GM12864 (cell line): ENCODE measurements at regions not wholly inside any gene's neighbourhood (a gene's known extent, or its start where the extent isn't known, plus 50 kb on each side); places are given as distances from the start of the nearest gene placed in this dataset.

Experiments
- DNase-seq: peaks from one replicate; pipeline ENCODE4 v3.0.0-alpha.2; 2011; ENCODE audit warnings: low read depth
- H3K4me3 ChIP-seq: 2 replicates; pipeline ENCODE4 v1.5.1; 2011; ENCODE audit warnings: mild to moderate bottlenecking, low read depth, low read length, control low read depth
- TF ChIP-seq, protein P1 (sequence below): IDR thresholded peaks from 2 replicates; pipeline ENCODE4 v1.5.1; 2011; ENCODE audit warnings: low read depth, mild to moderate bottlenecking, moderate library complexity, low read length, control low read depth, inconsistent platforms; ENCODE audit errors: missing control alignments

DNA sequence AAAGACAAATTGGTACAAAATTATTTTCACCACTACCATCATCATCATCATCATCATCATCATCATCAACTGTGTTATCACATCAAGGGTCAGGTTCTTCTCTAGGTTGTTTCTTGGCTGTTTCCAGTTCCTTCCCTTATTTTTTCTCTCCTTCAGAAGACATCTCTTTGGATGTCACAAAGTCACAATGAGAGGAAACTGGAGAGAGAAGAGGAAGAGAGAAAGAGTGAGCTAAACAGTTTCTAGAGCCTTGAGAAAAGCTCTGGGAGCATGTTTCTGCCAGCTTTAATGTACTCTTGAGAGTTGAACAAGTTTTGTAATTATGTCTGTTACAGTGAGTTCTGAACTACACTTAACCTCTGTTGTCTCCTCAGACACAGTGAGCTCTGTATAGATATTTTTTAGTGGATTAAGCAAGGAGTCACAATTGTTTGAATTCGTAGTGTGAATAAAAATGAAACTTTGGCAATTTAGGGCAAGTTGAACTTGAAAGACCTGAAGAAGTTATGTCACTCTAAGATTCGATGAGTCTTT is 123.0 kb upstream of the AKIRIN2 start:
- no peak for DNase-seq
- H3K4me3 ChIP-seq = no peak overlapping the region
- TF ChIP-seq, protein P1, sequence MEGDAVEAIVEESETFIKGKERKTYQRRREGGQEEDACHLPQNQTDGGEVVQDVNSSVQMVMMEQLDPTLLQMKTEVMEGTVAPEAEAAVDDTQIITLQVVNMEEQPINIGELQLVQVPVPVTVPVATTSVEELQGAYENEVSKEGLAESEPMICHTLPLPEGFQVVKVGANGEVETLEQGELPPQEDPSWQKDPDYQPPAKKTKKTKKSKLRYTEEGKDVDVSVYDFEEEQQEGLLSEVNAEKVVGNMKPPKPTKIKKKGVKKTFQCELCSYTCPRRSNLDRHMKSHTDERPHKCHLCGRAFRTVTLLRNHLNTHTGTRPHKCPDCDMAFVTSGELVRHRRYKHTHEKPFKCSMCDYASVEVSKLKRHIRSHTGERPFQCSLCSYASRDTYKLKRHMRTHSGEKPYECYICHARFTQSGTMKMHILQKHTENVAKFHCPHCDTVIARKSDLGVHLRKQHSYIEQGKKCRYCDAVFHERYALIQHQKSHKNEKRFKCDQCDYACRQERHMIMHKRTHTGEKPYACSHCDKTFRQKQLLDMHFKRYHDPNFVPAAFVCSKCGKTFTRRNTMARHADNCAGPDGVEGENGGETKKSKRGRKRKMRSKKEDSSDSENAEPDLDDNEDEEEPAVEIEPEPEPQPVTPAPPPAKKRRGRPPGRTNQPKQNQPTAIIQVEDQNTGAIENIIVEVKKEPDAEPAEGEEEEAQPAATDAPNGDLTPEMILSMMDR = no peak

DNA sequence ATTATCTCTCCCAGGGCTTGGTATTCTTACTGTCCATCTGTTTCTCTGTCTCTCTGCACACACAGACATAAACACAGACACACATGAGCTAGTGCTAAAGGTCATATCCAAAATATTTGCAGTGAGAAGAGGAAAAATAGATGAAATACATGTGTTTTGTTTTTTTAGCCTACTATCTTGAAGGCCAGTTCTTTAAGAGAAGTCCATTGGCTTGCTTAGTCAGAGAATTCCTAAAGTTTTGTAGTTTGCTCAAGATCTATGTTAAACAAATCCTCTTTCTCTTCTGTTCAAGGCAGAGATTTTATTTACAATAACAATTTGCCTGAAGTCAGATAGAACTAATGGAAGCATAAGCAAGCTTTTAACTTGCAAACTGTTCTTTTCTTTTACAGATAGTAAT is 120.0 kb upstream of the AKIRIN2 start:
- DNase-seq = no peak
- no peak overlapping the region for H3K4me3 ChIP-seq
- TF ChIP-seq, protein P1 = no peak

DNA sequence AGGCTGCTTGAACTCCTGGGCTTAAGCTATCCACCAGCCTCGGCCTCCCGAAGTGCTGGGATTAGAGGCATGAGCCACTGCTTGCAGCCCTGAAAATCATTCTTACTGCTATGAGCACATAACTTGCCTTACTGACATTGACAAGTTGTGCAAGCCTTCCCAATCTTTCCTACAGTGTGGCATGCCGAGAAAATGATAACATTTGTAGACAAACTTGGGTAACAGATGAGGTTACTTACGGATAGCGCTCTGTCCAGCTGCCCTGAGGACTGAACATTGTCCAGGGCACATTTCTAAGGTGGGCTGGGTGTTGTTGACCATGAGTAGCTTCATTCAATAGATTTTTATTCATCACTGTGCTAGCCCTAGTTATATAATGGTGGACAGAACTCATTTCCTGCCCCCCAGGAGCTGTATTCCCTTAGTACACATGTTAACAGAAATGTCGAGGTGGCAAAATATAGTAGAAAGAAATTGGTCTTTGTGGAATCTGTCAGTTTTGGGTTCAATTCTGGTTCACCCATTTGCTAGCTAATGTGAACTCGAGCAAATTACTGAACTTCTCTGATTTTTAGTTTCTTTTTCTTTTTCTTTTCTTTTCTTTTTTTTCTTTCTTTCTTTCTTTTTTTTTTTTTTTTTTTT is 118.4 kb upstream of the AKIRIN2 start:
- TF ChIP-seq, protein P1 = no peak
- H3K4me3 ChIP-seq = no peak overlapping the region
- no peak for DNase-seq

DNA sequence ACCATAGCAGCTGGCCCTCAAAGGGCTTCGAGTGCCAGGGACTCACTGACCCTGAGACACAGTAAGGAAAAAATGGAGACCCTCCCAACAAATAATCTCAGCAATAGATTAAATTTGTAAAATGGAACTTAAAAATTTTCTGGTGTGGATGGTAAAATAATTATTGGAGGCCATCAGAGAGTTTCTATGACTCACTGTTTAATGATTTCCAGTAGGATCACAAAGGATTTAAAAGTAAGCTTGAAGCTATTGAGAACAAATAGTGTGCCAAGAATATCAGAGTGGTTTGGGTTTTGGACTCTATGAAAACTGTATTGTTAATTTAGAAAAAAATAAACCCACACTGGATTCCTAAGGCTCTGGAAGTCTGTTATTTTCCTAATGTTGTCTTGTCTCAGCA is 115.2 kb upstream of the AKIRIN2 start:
- DNase-seq = no peak
- no peak overlapping the region for H3K4me3 ChIP-seq
- TF ChIP-seq, protein P1 = no peak

DNA sequence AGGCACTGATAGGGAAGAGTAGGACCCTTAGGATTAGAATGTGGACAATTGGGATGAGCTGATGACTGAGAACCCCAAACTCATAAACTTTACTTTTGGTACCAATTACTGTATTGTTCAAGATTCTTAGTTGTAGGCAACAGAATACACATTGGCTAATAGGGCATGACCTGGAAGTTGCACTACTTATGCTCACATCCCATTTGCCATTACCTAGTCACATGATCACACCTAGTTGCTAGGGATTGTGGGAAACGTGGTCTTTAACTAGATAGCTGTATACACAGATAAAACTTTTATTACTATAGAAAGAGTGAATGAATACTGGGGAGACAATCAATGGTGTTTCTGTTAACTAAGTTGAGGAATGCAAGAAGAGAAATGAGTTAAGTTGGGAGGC is 113.4 kb upstream of the AKIRIN2 start:
- DNase-seq = no peak
- H3K4me3 ChIP-seq = no peak overlapping the region
- TF ChIP-seq, protein P1 = no peak

DNA sequence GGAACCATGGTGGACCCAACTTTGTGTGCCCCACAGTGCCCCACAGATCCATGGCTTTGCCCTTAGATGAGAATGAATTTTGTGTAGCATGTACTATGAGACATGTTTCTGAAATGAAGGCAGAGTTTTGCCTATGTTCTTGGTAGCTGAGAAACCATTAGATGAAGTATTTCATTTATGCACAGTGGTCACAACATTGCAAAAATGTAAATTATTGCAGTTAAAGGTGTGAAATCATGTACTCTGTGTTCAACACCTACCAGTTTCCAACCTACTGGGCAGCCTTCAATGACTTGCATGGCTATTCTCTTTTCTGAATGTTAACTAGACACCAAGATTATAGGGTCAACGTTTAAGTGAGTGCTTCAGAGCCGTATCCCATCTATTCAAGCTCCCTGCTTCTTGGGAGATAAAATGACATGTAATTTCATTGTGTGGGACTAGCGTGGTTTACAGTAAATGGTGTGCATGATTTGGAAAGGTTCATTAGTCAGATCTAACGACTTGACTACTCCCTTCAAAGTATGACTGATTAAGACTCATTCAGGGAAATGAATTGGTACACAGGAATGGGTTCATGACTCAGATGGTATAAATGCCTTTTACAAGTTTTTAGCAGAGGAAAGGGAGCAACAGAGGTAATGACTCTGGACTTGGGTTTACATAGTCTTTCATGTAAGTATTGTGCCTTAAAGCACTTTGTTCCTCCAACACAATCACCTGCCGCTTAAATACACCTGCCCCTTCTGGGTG is 106.1 kb upstream of the AKIRIN2 start:
- TF ChIP-seq, protein P1 = no peak
- no peak for DNase-seq
- no peak overlapping the region for H3K4me3 ChIP-seq

DNA sequence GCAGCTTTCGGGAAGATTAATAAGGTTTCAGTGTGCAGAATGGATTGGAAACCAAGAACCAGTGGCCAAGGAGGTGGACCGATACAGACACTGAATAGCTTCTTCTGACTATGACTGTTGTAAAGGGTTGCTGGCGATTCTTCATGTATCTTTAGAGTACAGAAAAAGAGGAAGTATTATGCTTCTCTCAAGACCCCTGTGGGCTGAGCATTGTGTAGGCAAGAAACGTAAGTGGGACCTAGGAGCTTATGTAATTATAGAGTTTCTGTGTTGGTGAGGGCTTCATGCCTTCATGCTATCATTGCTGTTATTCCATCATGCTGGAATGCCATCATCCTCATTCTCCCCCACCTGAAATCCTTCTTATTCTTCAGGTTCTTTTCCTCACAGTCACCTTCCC is 105.4 kb upstream of the AKIRIN2 start:
- TF ChIP-seq, protein P1 = no peak
- H3K4me3 ChIP-seq = no peak overlapping the region
- DNase-seq = no peak
